GM20000 (cell line): ENCODE measurements at regions not wholly inside any gene's neighbourhood (a gene's known extent, or its start where the extent isn't known, plus 50 kb on each side); places are given as distances from the start of the nearest gene placed in this dataset.

Experiments
- DNase-seq: peaks from one replicate; pipeline ENCODE4 v3.0.0; 2012; ENCODE audit warnings: low spot score
- CTCF ChIP-seq: IDR thresholded peaks from 2 replicates; pipeline ENCODE4 v1.5.1; 2012; ENCODE audit warnings: mild to moderate bottlenecking, control low read depth; ENCODE audit errors: extremely low read depth, missing control alignments

GRCh38 chr12:92502417-92503028 is 200.3 kb upstream of the PLEKHG7 start:
- peak; percentile 30 for DNase-seq
- peak; percentile 11 for TF ChIP-seq CTCF

- no peak for TF ChIP-seq CTCF
- DNase-seq = no peak
Observed at GRCh38 chr12:92496790-92497189, 206.0 kb upstream of the PLEKHG7 start.

GRCh38 chr12:92495108-92495507 is 207.7 kb upstream of the PLEKHG7 start:
- DNase-seq = no peak
- TF ChIP-seq CTCF = no peak

- no peak for TF ChIP-seq CTCF
- no peak for DNase-seq
Observed at GRCh38 chr12:92493816-92494215, 209.0 kb upstream of the PLEKHG7 start.

GRCh38 chr12:92492995-92493394 is 209.8 kb upstream of the PLEKHG7 start:
- no peak for TF ChIP-seq CTCF
- DNase-seq = no peak

GRCh38 chr12:92492291-92492690 is 210.5 kb upstream of the PLEKHG7 start:
- no peak for TF ChIP-seq CTCF
- no peak for DNase-seq

- TF ChIP-seq CTCF = no peak
- DNase-seq = no peak
Observed at GRCh38 chr12:92489781-92490180, 213.0 kb upstream of the PLEKHG7 start.
